MCF 10A (cell line): ENCODE measurements at regions not wholly inside any gene's neighbourhood (a gene's known extent, or its start where the extent isn't known, plus 50 kb on each side); places are given as distances from the start of the nearest gene placed in this dataset.
A peak's percentile ranks its signal among the peaks of the same experiment; 100 is the strongest.

Experiments
- BruUV-seq: library from RNA; stranded (reverse); fragments of 400-500 nt; replicated peaks from 2 replicates; lab custom pipeline; 2021; lab: Mats Ljungman, UMichigan
- CTCF ChIA-PET: fragments of 300-600 bp; sonication (Branson Sonifier 250); formaldehyde crosslinking; extraction: SDS; loops from one replicate; lab custom pipeline; 2021; ENCODE audit warnings: antibody characterized with exemption, inconsistent platforms; lab: Yijun Ruan, JAX
- POLR2A ChIA-PET: fragments of 300-600, 350-650 bp; sonication (Branson Sonifier 250); formaldehyde crosslinking; extraction: SDS; loops from one replicate; lab custom pipeline; 2020; ENCODE audit warnings: antibody characterized with exemption, inconsistent platforms; lab: Yijun Ruan, JAX
- DNase-seq: peaks from one replicate; pipeline ENCODE4 v3.0.0-alpha.2; 2018; ENCODE audit not compliant: unreplicated experiment
- H3K27ac Mint-ChIP-seq: one replicate; pipeline ENCODE4 v1.8.0; 2022; ENCODE audit warnings: mild to moderate bottlenecking, low read depth, mixed read lengths; ENCODE audit not compliant: unreplicated experiment
- H3K27me3 Mint-ChIP-seq: one replicate; pipeline ENCODE4 v1.8.0; 2022; ENCODE audit warnings: mixed read lengths; ENCODE audit not compliant: insufficient read depth, unreplicated experiment
- H3K36me3 Mint-ChIP-seq: one replicate; pipeline ENCODE4 v1.8.0; 2022; ENCODE audit warnings: mild to moderate bottlenecking, moderate library complexity, mixed read lengths; ENCODE audit not compliant: insufficient read depth, unreplicated experiment
- H3K4me1 Mint-ChIP-seq: one replicate; pipeline ENCODE4 v1.8.0; 2022; ENCODE audit warnings: mixed read lengths; ENCODE audit not compliant: insufficient read depth, unreplicated experiment
- H3K4me3 Mint-ChIP-seq: one replicate; pipeline ENCODE4 v1.8.0; 2022; ENCODE audit warnings: mild to moderate bottlenecking, moderate library complexity, mixed read lengths; ENCODE audit not compliant: unreplicated experiment
- H3K9me3 Mint-ChIP-seq: one replicate; pipeline ENCODE4 v1.8.0; 2022; ENCODE audit warnings: mixed read lengths; ENCODE audit not compliant: unreplicated experiment
- intact Hi-C: fragments of 100-400 bp; cut with micrococcal nuclease; formaldehyde crosslinking; loops from 2 replicates; pipeline ENCODE4 v1.14.1; 2022
- TF ChIP-seq, protein P1 (sequence below): fragments of 200-600 bp; IDR thresholded peaks from one replicate; pipeline ENCODE4 v1.8.0; 2022; ENCODE audit warnings: antibody characterized with exemption, mild to moderate bottlenecking; ENCODE audit not compliant: unreplicated experiment

DNA sequence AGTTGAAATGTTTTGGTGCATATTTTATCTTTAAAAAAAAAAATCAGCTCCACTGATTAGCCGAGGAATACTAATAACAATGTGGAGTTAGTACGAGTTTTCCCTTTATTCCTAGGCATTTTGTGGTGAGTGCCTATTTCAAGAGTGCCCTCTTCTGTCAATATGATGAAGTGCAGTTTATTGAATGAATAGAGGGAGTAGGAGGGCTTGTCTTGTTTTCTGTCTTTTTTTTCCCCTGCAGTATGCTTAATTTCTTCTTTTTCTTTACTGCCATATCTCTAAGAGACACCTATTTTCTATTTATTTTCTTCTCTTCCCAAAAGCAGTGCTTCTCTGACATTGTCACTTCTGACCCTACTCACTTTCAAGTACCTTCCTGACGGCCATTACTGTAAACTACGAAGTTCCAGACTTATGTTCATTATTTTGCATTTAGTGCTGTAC, 169.6 kb upstream of the PITX1 start:
- peaks cover 31% of the 10 kb centered on the region for H3K9me3 Mint-ChIP-seq
- ChIA-PET POLR2A (no interaction called here), CTCF (interaction anchor here (0.6 to 2.0 kb wide), 7 partner anchors 10 to 299 kb away, joined by 3 to 8 read pairs (median 3); partner anchors contain the start of gene PCBD2)
- no peaks in the 10 kb centered on the region for H3K36me3 Mint-ChIP-seq
- intact Hi-C loops = loop anchor here (10.0 kb wide), 1 partner anchor 629 kb away; no protein-coding TSS in a partner anchor
- no peak overlapping the region for H3K4me3 Mint-ChIP-seq
- TF ChIP-seq, protein P1, sequence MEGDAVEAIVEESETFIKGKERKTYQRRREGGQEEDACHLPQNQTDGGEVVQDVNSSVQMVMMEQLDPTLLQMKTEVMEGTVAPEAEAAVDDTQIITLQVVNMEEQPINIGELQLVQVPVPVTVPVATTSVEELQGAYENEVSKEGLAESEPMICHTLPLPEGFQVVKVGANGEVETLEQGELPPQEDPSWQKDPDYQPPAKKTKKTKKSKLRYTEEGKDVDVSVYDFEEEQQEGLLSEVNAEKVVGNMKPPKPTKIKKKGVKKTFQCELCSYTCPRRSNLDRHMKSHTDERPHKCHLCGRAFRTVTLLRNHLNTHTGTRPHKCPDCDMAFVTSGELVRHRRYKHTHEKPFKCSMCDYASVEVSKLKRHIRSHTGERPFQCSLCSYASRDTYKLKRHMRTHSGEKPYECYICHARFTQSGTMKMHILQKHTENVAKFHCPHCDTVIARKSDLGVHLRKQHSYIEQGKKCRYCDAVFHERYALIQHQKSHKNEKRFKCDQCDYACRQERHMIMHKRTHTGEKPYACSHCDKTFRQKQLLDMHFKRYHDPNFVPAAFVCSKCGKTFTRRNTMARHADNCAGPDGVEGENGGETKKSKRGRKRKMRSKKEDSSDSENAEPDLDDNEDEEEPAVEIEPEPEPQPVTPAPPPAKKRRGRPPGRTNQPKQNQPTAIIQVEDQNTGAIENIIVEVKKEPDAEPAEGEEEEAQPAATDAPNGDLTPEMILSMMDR = peak; percentile 52
- peaks cover 5% of the 10 kb centered on the region for H3K4me1 Mint-ChIP-seq
- no peaks in the 10 kb centered on the region for H3K27me3 Mint-ChIP-seq
- H3K27ac Mint-ChIP-seq = no peak overlapping the region
- peak; percentile 69 for DNase-seq
- no TSS peak for BruUV-seq

GRCh38 chr5:135203019-135203418, 169.0 kb upstream of the PITX1 start:
- BruUV-seq = no TSS peak
- POLR2A ChIA-PET = interaction anchor here (0.9 kb wide), 1 partner anchor 170 kb away, joined by 3 read pairs; no protein-coding TSS in a partner anchor
- intact Hi-C loops = loop anchor here (10.0 kb wide), 1 partner anchor 628 kb away; no protein-coding TSS in a partner anchor
- CTCF ChIA-PET = interaction anchor here (0.6 to 1.8 kb wide), 7 partner anchors 10 to 135 kb away, joined by 3 to 14 read pairs (median 3); no protein-coding TSS in a partner anchor
- no peak for DNase-seq
- Mint-ChIP-seq H3K9me3 (peaks cover 30% of the 10 kb centered on the region), H3K36me3 (no peaks in the 10 kb centered on the region), H3K27me3 (no peaks in the 10 kb centered on the region), H3K4me3 (no peak overlapping the region), H3K4me1 (no peaks in the 10 kb centered on the region), H3K27ac (no peak overlapping the region)
- TF ChIP-seq, protein P1 = no peak

DNA sequence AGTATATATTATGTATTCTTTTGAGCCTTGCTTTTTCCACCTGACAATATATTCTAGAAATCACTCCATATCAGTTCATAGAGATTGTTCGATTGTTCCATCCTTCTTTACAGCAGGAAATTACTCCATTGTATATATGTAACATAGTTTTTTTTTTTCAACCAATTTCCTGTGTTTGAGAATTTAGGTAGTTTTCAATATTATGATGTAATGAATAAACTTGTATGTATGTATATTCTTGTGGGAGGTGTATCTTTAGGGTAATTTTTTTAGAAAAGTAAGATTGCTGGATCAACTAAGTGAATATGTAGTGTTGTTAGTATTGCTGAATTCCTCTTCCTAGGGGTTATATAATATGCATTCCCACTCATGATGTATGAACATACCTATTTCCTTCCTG, 165.9 kb upstream of the PITX1 start:
- POLR2A ChIA-PET = no interaction called here
- H3K4me3 Mint-ChIP-seq = no peak overlapping the region
- intact Hi-C loops = loop anchor here (10.0 kb wide), 1 partner anchor 625 kb away; no protein-coding TSS in a partner anchor
- no peaks in the 10 kb centered on the region for H3K4me1 Mint-ChIP-seq
- no TSS peak for BruUV-seq
- H3K9me3 Mint-ChIP-seq = peaks cover 30% of the 10 kb centered on the region
- H3K36me3 Mint-ChIP-seq = no peaks in the 10 kb centered on the region
- H3K27me3 Mint-ChIP-seq = no peaks in the 10 kb centered on the region
- TF ChIP-seq, protein P1 = no peak
- H3K27ac Mint-ChIP-seq = no peak overlapping the region
- no peak for DNase-seq
- CTCF ChIA-PET = no interaction called here

DNA sequence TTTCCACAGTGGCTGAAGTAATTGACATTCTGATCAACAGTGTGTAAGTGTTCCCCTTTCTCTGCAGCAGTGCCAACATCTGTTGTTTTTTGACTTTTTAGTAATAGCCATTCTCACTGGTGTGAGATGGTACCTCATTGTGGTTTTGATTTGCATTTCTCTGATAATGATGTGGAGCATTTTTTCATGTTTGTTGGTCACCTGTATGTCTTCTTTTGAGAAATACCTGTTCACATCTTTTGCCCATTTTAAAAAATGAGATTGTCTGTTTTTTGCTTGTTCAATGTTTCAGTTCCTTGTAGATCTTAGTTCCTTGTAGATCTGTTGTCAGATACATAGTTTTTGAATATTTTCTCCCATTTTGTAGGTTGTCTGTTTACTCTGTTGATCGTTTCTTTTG, 162.5 kb upstream of the PITX1 start:
- H3K4me1 Mint-ChIP-seq = peaks cover 2% of the 10 kb centered on the region
- H3K27ac Mint-ChIP-seq = no peak overlapping the region
- CTCF ChIA-PET = interaction anchor here (0.6 to 1.3 kb wide), 3 partner anchors 136 to 185 kb away, joined by 3 read pairs; no protein-coding TSS in a partner anchor
- H3K9me3 Mint-ChIP-seq = peaks cover 7% of the 10 kb centered on the region
- H3K36me3 Mint-ChIP-seq = no peaks in the 10 kb centered on the region
- POLR2A ChIA-PET = no interaction called here
- no peak overlapping the region for H3K4me3 Mint-ChIP-seq
- H3K27me3 Mint-ChIP-seq = no peaks in the 10 kb centered on the region
- no TSS peak for BruUV-seq
- TF ChIP-seq, protein P1 = no peak
- intact Hi-C loops = no loop called here
- no peak for DNase-seq
